Esophagus muscularis mucosa (tissue), 4 donors: ENCODE measurements at regions not wholly inside any gene's neighbourhood (a gene's known extent, or its start where the extent isn't known, plus 50 kb on each side); places are given as distances from the start of the nearest gene placed in this dataset.

Source experiments
- CTCF ChIP-seq, 3 experiments: fragments of 200-600 bp in 2 of 3; fragments of 450-650 bp in 1 of 3; sonication (generic) in 2 of 3; IDR thresholded peaks; one replicate each; pipeline ENCODE4 v1.5.1; 2017 to 2019; ENCODE audit warnings: antibody characterized with exemption in 3 of 3, mild to moderate bottlenecking in 2 of 3, moderate library complexity in 1 of 3
- EP300 ChIP-seq: sonication (generic); formaldehyde crosslinking; IDR thresholded peaks from one replicate; pipeline ENCODE4 v1.6.1; 2017; ENCODE audit warnings: antibody characterized with exemption
- POLR2A ChIP-seq: fragments of 450-650 bp; IDR thresholded peaks from one replicate; pipeline ENCODE4 v1.6.1; 2017; ENCODE audit warnings: antibody characterized with exemption, moderate library complexity, mild to moderate bottlenecking, low read depth
- POLR2AphosphoS5 ChIP-seq, 2 donors: sonication (generic); formaldehyde crosslinking; IDR thresholded peaks; one replicate each; pipeline ENCODE4 v1.6.1; 2017; ENCODE audit warnings: antibody characterized with exemption in 2 of 2

GRCh38 chr5:141760753-141761152 is 78.7 kb upstream of the ARAP3 start:
- TF ChIP-seq CTCF (IDR thresholded peaks at IDR 0.05) (no peak), POLR2AphosphoS5 (IDR thresholded peaks at IDR 0.05) (no peak), POLR2A (no peak), EP300 (no peak)
